Activated CD4-positive, alpha-beta T cell treated with anti-CD3 and anti-CD28 coated beads, Interleukin-2, amount 50 U/mL, for 4 hours (primary cell): ENCODE measurements at regions not wholly inside any gene's neighbourhood (a gene's known extent, or its start where the extent isn't known, plus 50 kb on each side); places are given as distances from the start of the nearest gene placed in this dataset.
"Not testable (repeated sequence)": the region's sequence is repeated elsewhere in the genome, so short reads cannot be mapped to it uniquely, and the experiment has no call there.

Experiments
- DNase-seq, 2 experiments: peaks; one replicate each; pipeline ENCODE4 v3.0.0-alpha.2; 2020

DNA sequence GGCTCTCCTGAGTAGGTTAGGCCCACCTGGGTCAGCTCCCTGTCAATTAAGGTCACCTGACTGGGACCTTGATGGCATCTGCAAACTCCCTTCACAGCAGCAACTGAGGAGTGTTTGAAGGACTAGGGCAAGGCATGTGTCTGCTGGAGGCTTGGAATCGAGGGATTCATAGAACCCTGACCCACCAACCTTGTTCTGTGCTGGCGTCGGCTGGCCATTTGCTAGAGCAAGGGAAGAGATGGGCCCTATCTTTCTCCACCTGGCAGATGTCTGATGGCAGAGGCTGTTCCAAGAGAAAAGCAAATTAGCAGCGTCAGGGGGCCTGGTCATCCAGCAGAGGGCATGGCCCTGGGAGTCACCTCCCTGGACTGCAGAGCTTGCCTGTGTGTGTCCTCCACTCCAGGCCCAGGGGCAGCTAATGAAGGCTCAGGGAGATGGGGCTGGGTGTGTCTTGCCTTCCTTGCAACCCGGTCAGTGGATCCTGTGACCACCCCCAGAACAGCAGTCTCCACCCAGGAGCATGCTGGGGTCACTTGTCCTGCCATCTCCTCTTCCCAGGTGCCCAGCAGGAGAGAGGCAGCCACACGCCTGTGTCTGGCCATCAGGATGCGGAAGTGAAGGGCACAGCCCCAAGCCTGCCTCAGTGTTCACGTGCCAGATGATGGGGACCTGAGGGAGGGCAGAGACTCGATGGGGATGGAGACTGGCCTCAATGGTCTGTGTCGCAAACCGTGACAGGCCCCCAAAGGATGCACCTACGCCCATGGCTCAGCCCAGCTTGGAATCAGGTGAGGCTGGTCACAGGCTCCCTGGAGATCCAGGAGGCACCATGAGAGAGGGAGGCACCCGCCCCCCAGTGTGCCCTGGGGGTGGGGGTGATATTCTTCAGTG, 53.9 kb downstream of the BARX1 start:
- no peak for DNase-seq

GRCh38 chr9:93900436-93900819, 54.7 kb downstream of the BARX1 start:
- DNase-seq, result no peak

- no peak for DNase-seq
Observed at GRCh38 chr9:93899609-93900435, 55.3 kb downstream of the BARX1 start.

GRCh38 chr9:93898502-93899426, 56.4 kb downstream of the BARX1 start:
- DNase-seq, result no peak

DNA sequence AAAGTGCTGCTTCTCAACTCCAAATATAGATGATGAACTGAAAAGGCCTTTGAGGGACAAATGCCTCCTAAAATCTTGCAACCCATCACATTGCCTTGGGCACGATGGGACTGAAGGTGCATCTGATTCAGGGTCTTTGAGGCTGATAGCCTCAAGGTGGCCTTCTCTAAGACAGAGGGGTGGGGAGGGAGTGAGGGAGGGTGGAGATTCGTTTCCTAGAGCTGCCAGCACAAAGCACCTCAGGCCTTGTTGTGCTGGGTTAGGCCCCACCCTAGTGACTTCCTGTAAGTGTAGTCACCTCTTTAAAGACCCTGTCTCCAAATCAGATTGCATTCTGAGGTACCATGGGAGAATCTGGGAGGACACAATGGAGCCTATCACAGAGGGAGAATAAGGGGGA, 57.1 kb downstream of the BARX1 start:
- DNase-seq, result no peak

- DNase-seq, result no peak
Observed at GRCh38 chr9:93897075-93897970, 57.8 kb downstream of the BARX1 start.

DNA sequence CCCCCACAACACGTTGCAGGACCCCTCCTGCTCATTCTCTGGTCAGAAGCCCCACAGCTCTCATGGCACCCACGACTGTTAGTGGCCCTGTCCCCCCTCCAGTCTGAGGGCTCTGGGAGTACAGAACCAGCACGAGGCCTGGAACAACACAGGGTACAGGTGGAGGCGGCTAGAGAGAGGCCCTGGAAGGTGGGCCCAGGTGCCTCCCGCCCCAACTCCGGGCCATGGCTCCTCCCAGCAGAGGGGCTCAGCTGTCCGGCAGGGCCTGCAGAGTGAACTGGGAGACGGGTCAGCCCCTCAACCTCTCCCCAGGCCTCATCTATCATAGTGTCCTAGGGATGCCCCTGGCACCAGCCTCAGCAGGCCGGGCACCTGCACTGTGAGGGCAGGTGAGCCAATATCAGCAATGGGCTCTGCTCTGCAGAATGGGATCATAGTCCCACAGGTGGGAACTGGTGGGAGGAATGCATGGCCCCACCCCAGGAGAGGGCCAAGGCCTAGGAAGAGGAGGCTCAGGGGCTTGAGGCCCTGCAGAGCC, 58.6 kb downstream of the BARX1 start:
- DNase-seq, result no peak

DNA sequence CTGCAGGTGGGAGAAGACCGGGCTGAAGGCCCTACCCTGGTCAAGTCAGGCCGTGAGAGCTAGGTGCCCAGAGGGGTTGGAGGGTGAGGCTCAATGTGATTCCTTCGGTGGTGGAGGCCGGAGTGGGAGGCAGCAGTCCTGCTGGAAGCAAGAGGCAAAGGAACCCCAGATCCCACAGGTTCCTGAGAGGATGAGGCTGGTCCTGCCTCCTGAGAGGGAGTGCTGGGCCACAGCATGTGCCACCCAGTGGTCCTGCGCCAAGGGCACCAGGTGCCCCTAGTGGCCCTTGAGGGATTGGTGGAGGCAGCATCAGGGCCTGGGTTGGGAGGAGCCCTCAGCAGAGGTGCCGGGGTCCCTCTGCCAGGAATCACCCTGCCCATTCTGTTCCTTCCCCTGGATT, 59.1 kb downstream of the BARX1 start:
- DNase-seq, result no peak

DNA sequence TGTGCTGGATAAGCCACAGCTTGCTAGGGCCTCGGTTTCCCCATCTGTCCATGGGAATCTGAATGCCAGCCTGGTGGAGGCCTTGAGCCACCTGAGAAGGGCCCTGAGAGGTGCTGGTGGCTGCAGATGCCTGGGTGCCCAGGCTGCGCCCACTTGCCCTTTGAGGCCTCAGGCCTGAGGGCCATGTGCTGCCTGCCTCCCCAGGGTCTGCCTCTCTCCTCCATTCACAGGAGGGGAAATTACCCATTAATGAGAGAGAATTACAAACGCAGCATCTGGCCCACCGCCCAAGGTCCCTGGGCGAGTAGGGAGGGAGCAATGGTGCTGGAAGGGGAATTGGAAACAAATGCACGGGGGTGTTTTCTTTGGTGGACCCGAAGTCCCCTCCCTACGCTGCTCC, 59.6 kb downstream of the BARX1 start:
- DNase-seq, result no peak

DNA sequence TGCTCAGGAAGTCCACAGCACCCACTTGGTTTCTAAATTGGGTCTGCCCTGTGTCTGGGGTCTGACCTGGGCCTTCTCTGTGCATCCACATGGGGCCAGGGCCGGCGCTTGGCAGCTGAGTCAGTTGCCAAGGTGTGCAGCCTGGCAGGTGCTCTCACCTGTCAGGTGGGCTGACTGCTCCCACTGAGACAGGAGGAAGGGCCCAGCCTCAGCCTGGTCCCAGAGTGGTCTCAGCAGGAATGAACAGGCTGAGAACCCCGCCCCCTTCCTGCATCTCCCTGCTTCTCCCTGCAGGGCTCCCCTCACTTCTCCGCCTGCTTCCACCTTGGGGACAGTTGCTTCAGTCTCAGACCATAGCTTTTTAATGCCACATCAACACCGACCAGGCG, 60.5 kb downstream of the BARX1 start:
- DNase-seq, result no peak

DNA sequence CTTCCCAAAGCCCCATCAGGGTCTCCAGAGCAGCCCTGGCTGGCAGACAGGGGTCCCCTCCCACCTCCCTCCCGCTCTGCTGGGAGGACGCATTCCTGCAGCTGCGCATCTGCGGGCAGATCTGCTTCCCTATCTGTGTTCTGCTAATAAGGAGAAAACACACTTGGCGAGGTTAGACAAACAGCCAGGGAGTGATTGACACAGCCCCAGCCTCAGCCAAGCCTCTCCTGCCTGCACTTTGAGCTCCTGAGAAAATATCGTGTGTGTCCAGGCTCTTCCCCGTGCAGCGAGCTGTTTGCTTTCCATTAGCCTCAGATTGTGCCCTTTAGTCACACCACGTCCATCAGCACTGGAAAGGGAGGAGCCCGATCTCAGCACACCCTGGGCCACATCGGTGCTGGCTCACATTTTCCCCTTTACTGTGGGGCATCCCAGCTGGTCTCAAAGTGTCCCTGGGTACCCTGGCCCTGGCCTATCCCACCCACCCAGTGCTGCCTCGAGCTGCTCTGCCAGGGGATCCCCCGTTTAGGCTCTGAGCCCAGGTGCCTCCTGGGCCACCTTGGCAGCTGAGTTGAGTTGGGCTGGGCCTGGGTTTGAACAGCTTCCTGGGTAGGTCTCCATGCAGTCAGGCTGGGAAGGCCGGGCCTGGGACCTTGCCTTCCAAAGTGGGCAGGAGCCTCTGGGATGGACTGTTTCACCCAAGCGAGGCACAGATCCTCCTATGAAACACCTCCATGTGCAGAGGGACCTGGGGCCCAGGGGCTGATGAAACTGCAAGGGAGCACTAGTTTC, 61.1 kb downstream of the BARX1 start:
- no peak for DNase-seq

DNA sequence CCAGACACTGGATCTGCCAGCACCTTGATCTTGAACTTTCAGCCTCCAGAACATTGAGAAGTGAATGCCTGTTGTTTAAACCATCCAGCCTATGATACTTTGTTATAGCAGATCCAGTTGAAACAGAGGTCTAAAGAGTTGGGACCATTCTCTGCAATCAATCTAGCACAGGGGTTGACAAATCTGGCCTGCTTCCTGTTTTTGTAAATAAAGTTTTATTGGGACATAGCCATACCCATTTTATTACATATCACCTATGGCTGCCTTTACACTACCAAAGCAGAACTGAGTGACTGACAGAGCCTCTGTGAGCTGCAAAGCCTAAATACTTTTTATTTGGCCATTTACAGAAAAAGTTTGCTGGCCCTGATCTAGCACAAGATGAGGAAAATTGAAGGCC, 62.0 kb downstream of the BARX1 start:
- DNase-seq, result no peak

DNA sequence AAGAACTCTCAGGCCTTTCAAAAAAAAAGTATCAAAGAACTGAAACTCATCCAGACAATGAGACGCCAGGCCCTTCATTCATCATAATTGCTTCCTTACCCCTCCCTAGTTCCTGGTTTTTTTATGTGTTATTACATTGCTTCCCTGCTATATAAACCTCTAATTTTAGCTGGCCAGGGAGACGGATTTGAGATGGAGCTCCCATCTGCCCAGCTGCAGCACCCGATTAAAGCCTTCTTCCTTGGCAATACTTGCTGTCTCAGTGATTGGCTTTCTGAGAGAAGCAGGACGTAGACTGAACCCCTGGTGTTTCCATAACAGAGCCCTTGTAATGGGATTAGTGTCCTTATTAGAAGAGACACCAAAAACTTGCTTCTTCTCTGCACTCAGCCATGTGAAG, 62.4 kb downstream of the BARX1 start:
- DNase-seq, result no peak

DNA sequence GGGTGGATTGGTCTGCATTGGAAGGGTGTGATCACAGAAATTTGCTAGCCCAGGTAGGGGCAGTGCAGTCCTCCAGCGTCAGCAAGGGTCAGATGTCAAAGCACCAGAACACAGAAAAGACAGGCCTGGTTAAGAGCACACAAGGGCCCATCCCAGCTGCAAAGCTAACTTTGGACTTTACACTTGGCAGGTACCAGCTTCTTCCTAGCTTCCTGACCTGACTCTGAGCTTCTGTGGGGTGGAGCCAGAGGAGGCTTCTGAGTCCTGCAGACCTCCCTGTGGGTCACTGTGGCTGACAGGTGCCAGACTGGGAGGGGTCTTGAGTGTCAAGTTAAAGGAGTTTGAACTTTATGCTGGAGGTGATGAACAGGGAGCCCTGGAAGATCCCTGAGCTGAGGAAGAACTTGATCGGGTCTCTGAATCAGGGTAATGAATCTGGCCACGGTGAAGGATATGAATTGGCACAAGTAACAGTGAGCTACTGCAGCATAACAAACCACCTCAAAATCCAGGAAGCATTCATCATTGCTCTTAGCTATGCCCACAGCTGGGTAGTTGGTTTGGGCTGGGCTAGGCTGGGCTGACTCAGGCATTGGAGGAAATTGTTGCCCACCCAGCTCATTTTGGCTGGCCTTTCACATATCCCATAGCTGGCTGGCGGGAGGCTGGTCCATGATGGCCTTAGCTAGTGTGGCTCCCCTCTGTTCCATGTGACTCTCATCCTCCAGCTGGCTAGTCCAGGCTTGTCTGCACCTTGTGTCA, 63.4 kb downstream of the BARX1 start:
- no peak for DNase-seq

DNA sequence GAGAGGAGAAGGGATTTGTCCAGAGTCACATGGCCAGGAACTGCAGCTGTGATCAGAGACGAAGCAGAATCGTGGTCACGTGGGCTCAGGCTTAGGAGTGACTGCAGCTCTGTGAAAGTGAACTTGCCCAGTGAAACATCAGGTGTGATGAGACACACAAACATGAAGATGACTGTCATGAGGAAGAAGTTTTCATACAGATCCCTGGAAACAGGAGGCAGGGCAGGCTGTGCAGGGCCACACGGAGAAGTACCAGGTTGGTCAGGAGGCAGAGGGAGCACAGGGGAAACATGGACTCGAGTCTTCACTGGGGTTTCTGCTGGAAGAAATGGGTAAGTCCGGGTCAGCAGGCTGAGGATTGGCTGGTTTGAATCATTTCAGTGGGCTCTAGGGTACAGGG, 64.1 kb downstream of the BARX1 start:
- no peak for DNase-seq

DNA sequence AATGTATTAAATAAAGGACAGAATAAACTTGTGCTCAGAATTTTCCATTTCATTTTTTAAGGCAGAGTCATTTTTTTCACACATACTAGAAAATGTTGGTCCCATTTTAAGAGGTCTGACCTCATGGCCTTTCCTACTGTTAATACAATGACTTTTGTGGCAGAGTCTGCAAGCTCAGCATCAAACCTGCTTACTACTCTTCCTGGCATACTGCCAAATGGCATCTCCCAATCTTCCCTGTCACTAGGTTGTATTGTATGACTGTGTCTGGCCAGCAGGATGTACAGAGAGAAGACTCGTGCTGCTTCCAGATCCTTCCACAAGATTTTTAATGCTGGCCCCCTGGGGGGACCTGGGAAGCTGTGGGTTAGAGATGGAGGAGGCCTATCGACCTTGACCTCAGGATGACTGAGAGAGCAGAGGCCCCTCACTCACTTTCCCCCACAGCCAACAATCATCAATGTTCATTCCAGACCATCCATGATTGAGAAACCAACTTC, 64.7 kb downstream of the BARX1 start:
- DNase-seq, result no peak

DNA sequence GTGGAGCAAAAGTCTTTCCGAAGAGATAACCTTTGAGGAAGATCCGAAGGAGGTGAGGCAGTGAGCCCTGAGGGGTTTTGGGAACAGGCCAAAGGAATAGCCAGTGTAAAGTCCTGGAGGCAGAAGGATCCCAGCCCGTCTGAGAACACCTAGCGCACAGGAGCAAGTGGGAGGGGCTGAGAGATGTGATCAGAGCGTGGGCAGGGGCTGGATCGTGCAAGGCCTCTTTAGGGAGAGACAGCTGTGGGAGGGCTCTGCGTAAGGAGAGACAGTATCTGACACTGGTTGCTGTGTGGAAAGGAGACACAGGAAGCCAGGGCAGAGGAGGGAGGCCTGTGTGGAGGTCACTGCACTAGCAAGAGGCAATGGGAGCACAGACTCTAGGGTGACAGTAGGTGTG, 68.2 kb downstream of the BARX1 start:
- DNase-seq, result no peak

DNA sequence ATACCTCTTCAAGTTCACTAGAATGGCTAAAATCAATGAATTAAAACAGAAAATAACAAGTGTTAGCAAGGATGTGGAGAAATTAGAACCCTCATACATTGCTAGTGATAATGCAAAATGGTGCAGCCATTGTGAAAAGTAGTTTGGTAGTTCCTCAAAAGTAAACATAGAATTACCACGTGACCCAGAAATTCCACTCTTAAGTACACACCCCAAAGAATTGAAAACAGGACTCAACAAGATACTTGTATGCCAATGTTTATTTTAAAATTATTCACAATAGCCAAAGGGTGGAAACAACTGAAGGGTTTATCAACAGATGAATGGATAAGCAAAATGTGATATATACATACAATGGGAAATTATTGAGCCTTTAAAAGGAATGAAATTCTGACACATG, 70.3 kb downstream of the BARX1 start:
- no peak for DNase-seq

DNA sequence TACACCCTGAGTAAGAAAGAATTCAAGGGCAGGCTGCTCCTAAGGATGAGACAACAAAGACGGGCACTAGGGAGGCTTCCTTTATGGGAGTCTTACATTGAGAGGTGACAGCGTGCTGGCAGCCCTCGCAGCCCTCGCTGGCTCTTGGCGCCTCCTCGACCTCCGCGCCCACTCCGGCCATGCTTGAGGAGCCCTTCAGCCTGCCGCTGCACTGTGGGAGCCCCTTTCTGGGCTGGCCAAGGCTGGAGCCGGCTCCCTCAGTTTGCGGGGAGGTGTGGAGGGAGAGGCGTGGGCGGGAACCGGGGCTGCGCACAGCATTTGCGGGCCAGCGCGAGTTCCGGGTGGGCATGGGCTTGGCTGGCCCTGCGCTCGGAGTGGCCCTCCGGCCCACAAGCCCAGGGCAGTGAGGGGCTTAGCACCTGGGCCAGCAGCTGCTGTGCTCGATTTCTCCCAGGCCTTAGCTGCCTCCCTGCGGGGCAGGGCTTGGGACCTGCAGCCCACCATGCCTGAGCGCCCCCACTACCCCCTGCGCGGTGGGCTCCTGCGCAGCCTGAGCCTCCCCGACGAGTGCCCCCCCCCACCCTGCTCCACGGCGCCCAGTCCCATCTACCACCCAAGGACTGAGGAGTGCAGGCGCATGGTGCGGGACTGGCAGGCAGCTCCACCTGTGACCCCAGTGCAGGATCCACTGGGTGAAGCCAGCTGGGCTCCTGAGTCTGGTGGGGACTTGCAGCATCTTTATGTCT, 75.3 kb downstream of the BARX1 start:
- DNase-seq, result not testable (repeated sequence)
